K562 (cell line): ENCODE measurements at regions not wholly inside any gene's neighbourhood (a gene's known extent, or its start where the extent isn't known, plus 50 kb on each side); places are given as distances from the start of the nearest gene placed in this dataset.

Experiments used
- JUND ChIP-seq, 2 experiments: IDR thresholded peaks; 2 replicates in 1 of 2; 3 replicates in 1 of 2; pipeline ENCODE4 v1.6.1; 2011; ENCODE audit warnings: borderline replicate concordance in 2 of 2, low read depth in 2 of 2, low read length in 2 of 2, improper control_type of control experiment in 1 of 2, missing biosample characterization in 1 of 2, missing genetic modification characterization in 1 of 2, missing genetic modification reagents in 1 of 2
- MEF2A ChIP-seq: IDR thresholded peaks from 2 replicates; pipeline ENCODE4 v1.6.1; 2011; ENCODE audit warnings: low read depth, mild to moderate bottlenecking, low read length, moderate library complexity; ENCODE audit not compliant: control insufficient read depth
- ZC3H4 ChIP-seq: sonication (generic); formaldehyde crosslinking; IDR thresholded peaks from 2 replicates; pipeline ENCODE4 v1.9.0; 2021; ENCODE audit warnings: missing genetic modification reagents, borderline replicate concordance
- ZNF274 ChIP-seq: IDR thresholded peaks from 2 replicates; pipeline ENCODE4 v1.6.1; 2011; ENCODE audit warnings: low read depth, mild to moderate bottlenecking, low read length, moderate library complexity, borderline replicate concordance
- ZZZ3 ChIP-seq: fragments of 450-650 bp; IDR thresholded peaks from 2 replicates; pipeline ENCODE4 v1.6.1; 2016; ENCODE audit warnings: antibody characterized with exemption, mild to moderate bottlenecking, moderate library complexity
- TF ChIP-seq, protein P1 (sequence below): sonication (generic); formaldehyde crosslinking; IDR thresholded peaks from 2 replicates; pipeline ENCODE4 v1.8.1; 2022; ENCODE audit warnings: missing genetic modification reagents
- TF ChIP-seq, protein P2 (sequence below): sonication (generic); formaldehyde crosslinking; IDR thresholded peaks from 2 replicates; pipeline ENCODE4 v1.8.0; 2023; ENCODE audit warnings: mild to moderate bottlenecking, missing genetic modification reagents
- TF ChIP-seq, protein P3 (sequence below): fragments of 250-450 bp; sonication (Bioruptor Pico); IDR thresholded peaks from 2 replicates; pipeline ENCODE4 v1.8.0; 2022; ENCODE audit warnings: moderate library complexity, mild to moderate bottlenecking, inconsistent platforms

DNA sequence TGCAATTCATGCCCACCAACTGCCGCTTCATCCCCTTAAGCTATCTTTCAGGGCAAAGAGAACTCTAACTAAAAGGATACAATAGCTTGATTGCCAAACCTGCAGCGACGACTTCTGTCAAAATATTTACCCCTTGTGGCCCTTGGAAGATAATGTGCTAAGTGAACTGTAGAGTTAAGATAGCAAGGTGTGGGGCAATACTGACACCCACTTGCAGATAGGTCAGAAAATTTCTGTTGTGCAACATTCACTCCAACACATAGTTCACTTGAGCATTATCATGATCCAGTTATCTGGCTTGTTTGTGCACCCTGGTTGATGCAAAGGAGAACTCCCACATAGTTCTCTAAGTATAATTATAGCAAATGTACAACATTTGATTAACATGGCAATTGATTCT lies 55.6 kb downstream of the RHOXF2B start:
- TF ChIP-seq, protein P1, sequence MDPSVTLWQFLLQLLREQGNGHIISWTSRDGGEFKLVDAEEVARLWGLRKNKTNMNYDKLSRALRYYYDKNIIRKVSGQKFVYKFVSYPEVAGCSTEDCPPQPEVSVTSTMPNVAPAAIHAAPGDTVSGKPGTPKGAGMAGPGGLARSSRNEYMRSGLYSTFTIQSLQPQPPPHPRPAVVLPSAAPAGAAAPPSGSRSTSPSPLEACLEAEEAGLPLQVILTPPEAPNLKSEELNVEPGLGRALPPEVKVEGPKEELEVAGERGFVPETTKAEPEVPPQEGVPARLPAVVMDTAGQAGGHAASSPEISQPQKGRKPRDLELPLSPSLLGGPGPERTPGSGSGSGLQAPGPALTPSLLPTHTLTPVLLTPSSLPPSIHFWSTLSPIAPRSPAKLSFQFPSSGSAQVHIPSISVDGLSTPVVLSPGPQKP (CRISPR knock-in tag): no peak
- no peak for TF ChIP-seq ZZZ3
- TF ChIP-seq ZC3H4 (CRISPR knock-in tag): no peak
- TF ChIP-seq MEF2A: no peak
- TF ChIP-seq, protein P2, sequence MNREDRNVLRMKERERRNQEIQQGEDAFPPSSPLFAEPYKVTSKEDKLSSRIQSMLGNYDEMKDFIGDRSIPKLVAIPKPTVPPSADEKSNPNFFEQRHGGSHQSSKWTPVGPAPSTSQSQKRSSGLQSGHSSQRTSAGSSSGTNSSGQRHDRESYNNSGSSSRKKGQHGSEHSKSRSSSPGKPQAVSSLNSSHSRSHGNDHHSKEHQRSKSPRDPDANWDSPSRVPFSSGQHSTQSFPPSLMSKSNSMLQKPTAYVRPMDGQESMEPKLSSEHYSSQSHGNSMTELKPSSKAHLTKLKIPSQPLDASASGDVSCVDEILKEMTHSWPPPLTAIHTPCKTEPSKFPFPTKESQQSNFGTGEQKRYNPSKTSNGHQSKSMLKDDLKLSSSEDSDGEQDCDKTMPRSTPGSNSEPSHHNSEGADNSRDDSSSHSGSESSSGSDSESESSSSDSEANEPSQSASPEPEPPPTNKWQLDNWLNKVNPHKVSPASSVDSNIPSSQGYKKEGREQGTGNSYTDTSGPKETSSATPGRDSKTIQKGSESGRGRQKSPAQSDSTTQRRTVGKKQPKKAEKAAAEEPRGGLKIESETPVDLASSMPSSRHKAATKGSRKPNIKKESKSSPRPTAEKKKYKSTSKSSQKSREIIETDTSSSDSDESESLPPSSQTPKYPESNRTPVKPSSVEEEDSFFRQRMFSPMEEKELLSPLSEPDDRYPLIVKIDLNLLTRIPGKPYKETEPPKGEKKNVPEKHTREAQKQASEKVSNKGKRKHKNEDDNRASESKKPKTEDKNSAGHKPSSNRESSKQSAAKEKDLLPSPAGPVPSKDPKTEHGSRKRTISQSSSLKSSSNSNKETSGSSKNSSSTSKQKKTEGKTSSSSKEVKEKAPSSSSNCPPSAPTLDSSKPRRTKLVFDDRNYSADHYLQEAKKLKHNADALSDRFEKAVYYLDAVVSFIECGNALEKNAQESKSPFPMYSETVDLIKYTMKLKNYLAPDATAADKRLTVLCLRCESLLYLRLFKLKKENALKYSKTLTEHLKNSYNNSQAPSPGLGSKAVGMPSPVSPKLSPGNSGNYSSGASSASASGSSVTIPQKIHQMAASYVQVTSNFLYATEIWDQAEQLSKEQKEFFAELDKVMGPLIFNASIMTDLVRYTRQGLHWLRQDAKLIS: no peak
- TF ChIP-seq, protein P3, sequence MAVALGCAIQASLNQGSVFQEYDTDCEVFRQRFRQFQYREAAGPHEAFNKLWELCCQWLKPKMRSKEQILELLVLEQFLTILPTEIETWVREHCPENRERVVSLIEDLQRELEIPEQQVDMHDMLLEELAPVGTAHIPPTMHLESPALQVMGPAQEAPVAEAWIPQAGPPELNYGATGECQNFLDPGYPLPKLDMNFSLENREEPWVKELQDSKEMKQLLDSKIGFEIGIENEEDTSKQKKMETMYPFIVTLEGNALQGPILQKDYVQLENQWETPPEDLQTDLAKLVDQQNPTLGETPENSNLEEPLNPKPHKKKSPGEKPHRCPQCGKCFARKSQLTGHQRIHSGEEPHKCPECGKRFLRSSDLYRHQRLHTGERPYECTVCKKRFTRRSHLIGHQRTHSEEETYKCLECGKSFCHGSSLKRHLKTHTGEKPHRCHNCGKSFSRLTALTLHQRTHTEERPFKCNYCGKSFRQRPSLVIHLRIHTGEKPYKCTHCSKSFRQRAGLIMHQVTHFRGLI (CRISPR knock-in tag): no peak
- no peak for TF ChIP-seq ZNF274
- TF ChIP-seq JUND (IDR thresholded peaks at IDR 0.05; ENCODE audit: borderline replicate concordance, low read depth, low read length): 0 out of 2 replicates have a peak, but pooled peaks have one; percentile 25
- TF ChIP-seq JUND (tag; IDR thresholded peaks at IDR 0.05; ENCODE audit: borderline replicate concordance, low read depth, low read length): no peak; the same call in 2 of the 3 replicates
